ENCODE measurements at regions not wholly inside any gene's neighbourhood (a gene's known extent, or its start where the extent isn't known, plus 50 kb on each side); places are given as distances from the start of the nearest gene placed in this dataset.

- TF ChIP-seq EZH2phosphoT487 (IDR thresholded peaks at IDR 0.05) = no peak
- TF ChIP-seq, protein P1, sequence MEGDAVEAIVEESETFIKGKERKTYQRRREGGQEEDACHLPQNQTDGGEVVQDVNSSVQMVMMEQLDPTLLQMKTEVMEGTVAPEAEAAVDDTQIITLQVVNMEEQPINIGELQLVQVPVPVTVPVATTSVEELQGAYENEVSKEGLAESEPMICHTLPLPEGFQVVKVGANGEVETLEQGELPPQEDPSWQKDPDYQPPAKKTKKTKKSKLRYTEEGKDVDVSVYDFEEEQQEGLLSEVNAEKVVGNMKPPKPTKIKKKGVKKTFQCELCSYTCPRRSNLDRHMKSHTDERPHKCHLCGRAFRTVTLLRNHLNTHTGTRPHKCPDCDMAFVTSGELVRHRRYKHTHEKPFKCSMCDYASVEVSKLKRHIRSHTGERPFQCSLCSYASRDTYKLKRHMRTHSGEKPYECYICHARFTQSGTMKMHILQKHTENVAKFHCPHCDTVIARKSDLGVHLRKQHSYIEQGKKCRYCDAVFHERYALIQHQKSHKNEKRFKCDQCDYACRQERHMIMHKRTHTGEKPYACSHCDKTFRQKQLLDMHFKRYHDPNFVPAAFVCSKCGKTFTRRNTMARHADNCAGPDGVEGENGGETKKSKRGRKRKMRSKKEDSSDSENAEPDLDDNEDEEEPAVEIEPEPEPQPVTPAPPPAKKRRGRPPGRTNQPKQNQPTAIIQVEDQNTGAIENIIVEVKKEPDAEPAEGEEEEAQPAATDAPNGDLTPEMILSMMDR (IDR thresholded peaks at IDR 0.05) = no peak
- no peak for TF ChIP-seq EZH2 (IDR thresholded peaks at IDR 0.05)
- H3F3A ChIP-seq (ENCODE audit: low read depth) = peaks cover 12% of the 10 kb centered on the region
- Mint-ChIP-seq H3K27me3 (ENCODE audit: insufficient read depth, low read depth) (peaks cover 5% of the 10 kb centered on the region), H3K4me3 (peak overlapping the region; percentile 39), H3K9me3 (no peaks in the 10 kb centered on the region), H3K4me1 (peaks cover 35% of the 10 kb centered on the region), H3K36me3 (no peaks in the 10 kb centered on the region), H3K27ac (peak overlapping the region; percentile 59)
- no peak overlapping the region for H3K4me2 ChIP-seq
- no peaks in the 10 kb centered on the region for H3K27me3 ChIP-seq
- no peak for DNase-seq (ENCODE audit: low spot score)
- peak overlapping the region; percentile 74 for H2AFZ ChIP-seq (replicated peaks)
- H3K27ac ChIP-seq = no peak overlapping the region
- H3K36me3 ChIP-seq = no peaks in the 10 kb centered on the region
- H3K4me1 ChIP-seq = peaks cover 16% of the 10 kb centered on the region
- no peak overlapping the region for H3K9ac ChIP-seq
- no peak overlapping the region for H3K4me3 ChIP-seq
- no peaks in the 10 kb centered on the region for H3K79me2 ChIP-seq (ENCODE audit: low read depth)
- H3K9me3 ChIP-seq (ENCODE audit: low read depth) = no peaks in the 10 kb centered on the region
- peaks cover 9% of the 10 kb centered on the region for H4K20me1 ChIP-seq (ENCODE audit: low read depth)
These were observed 183.5 kb upstream of the NSMCE3 start for GRCh38 chr15:29452881-29453731.

DNA sequence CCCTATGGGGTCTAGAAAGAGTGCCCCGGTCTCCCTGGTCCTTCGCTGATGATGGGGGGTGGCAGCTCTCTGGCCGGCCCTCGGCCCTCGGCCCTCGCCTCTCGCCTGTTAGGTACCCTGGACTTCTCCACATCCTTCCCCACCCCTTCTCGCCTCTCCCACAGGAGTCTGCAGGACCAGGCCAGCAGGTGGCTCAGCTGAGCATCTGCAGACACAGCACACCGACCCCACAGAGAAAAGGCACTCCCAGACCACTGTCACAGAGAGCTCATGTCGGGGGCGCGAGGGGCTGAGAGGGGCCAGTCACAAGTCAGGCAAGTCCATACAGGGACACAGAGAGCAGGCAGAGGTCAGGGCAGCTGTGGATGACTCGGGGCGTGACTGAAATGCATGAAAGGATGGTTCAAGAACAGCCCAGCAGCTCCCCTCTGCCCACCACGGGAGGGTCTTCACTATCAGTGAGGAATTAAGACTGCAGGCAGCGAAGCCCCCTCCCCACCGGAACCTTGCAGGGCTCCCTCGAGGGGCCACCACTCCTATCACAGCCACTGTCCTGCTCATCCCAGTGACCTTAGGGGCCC is 181.7 kb upstream of the NSMCE3 start:
- H3K27ac Mint-ChIP-seq = no peak overlapping the region
- no peaks in the 10 kb centered on the region for H3K9me3 Mint-ChIP-seq
- no peaks in the 10 kb centered on the region for H3K36me3 Mint-ChIP-seq
- peaks cover 35% of the 10 kb centered on the region for H3K4me1 Mint-ChIP-seq
- Histone ChIP-seq H3K79me2 (ENCODE audit: low read depth) (no peaks in the 10 kb centered on the region), H3F3A (ENCODE audit: low read depth) (peaks cover 12% of the 10 kb centered on the region), H3K9ac (no peak overlapping the region), H2AFZ (replicated peaks) (no peak overlapping the region), H3K4me2 (no peak overlapping the region), H3K4me3 (no peak overlapping the region), H4K20me1 (ENCODE audit: low read depth) (peaks cover 12% of the 10 kb centered on the region), H3K4me1 (peaks cover 16% of the 10 kb centered on the region), H3K27ac (no peak overlapping the region), H3K36me3 (no peaks in the 10 kb centered on the region), H3K9me3 (ENCODE audit: low read depth) (no peaks in the 10 kb centered on the region), H3K27me3 (no peaks in the 10 kb centered on the region)
- peaks cover 5% of the 10 kb centered on the region for H3K27me3 Mint-ChIP-seq (ENCODE audit: insufficient read depth, low read depth)
- DNase-seq (ENCODE audit: low spot score) = peak; percentile 60
- no peak overlapping the region for H3K4me3 Mint-ChIP-seq
- TF ChIP-seq EZH2 (IDR thresholded peaks at IDR 0.05) (no peak), EZH2phosphoT487 (IDR thresholded peaks at IDR 0.05) (no peak)
- TF ChIP-seq, protein P1 (IDR thresholded peaks at IDR 0.05) = peak; percentile 45

GRCh38 chr15:29449136-29449535 is 179.5 kb upstream of the NSMCE3 start:
- Histone ChIP-seq H3K27ac (no peak overlapping the region), H4K20me1 (ENCODE audit: low read depth) (peaks cover 12% of the 10 kb centered on the region), H3K9me3 (ENCODE audit: low read depth) (no peaks in the 10 kb centered on the region), H3K27me3 (no peaks in the 10 kb centered on the region), H3K4me2 (no peak overlapping the region), H3K4me1 (peaks cover 16% of the 10 kb centered on the region), H3K4me3 (no peak overlapping the region), H3K79me2 (ENCODE audit: low read depth) (no peaks in the 10 kb centered on the region), H3K36me3 (no peaks in the 10 kb centered on the region), H2AFZ (replicated peaks) (no peak overlapping the region), H3K9ac (no peak overlapping the region), H3F3A (ENCODE audit: low read depth) (peaks cover 12% of the 10 kb centered on the region)
- H3K9me3 Mint-ChIP-seq = no peaks in the 10 kb centered on the region
- H3K27ac Mint-ChIP-seq = no peak overlapping the region
- TF ChIP-seq EZH2 (IDR thresholded peaks at IDR 0.05) (no peak), EZH2phosphoT487 (IDR thresholded peaks at IDR 0.05) (no peak)
- TF ChIP-seq, protein P1 (IDR thresholded peaks at IDR 0.05) = no peak
- H3K4me1 Mint-ChIP-seq = peaks cover 29% of the 10 kb centered on the region
- DNase-seq (ENCODE audit: low spot score) = peak; percentile 65
- H3K27me3 Mint-ChIP-seq (ENCODE audit: insufficient read depth, low read depth) = peaks cover 5% of the 10 kb centered on the region
- H3K4me3 Mint-ChIP-seq = no peak overlapping the region
- no peaks in the 10 kb centered on the region for H3K36me3 Mint-ChIP-seq
